ENCODE measurements at regions not wholly inside any gene's neighbourhood (a gene's known extent, or its start where the extent isn't known, plus 50 kb on each side); places are given as distances from the start of the nearest gene placed in this dataset.

- TF ChIP-seq CTCF (IDR thresholded peaks at IDR 0.05) (no peak), ZFX (IDR thresholded peaks at IDR 0.05; ENCODE audit: borderline replicate concordance) (no peak)
These were observed 251.1 kb upstream of the IRX5 start for GRCh38 chr16:54679531-54679930.
